ENCODE measurements at regions not wholly inside any gene's neighbourhood (a gene's known extent, or its start where the extent isn't known, plus 50 kb on each side); places are given as distances from the start of the nearest gene placed in this dataset.

GRCh38 chr1:87239997-87240605 lies 88.6 kb upstream of the LMO4 start:
- Histone ChIP-seq H3K4me1 (no peaks in the 10 kb centered on the region), H3K27me3 (no peaks in the 10 kb centered on the region), H3K4me3 (no peak overlapping the region), H3K36me3 (no peaks in the 10 kb centered on the region), H3K9me3 (no peaks in the 10 kb centered on the region), H3K27ac (peak overlapping the region in 1 of 2 donors; percentile 21)
- intact Hi-C loops (cut with DNase I; ENCODE audit: low total_unique reads), result no loop called here
- no peak for DNase-seq (ENCODE audit: low spot score in 2 of 2)
- TF ChIP-seq CTCF (IDR thresholded peaks at IDR 0.05) (no peak), POLR2AphosphoS5 (IDR thresholded peaks at IDR 0.05) (no peak), POLR2A (IDR thresholded peaks at IDR 0.05) (no peak)

- intact Hi-C loops (cut with DNase I; ENCODE audit: low total_unique reads), result no loop called here
- H3K4me1 ChIP-seq, result no peaks in the 10 kb centered on the region
- H3K9me3 ChIP-seq, result no peaks in the 10 kb centered on the region
- H3K27ac ChIP-seq, result peak overlapping the region; percentile 21 to 25
- H3K27me3 ChIP-seq, result no peaks in the 10 kb centered on the region
- H3K4me3 ChIP-seq, result no peak overlapping the region
- H3K36me3 ChIP-seq, result no peaks in the 10 kb centered on the region
- DNase-seq (ENCODE audit: low spot score in 2 of 2), result no peak
- no peak for TF ChIP-seq POLR2A (IDR thresholded peaks at IDR 0.05)
- no peak for TF ChIP-seq POLR2AphosphoS5 (IDR thresholded peaks at IDR 0.05)
- TF ChIP-seq CTCF (IDR thresholded peaks at IDR 0.05), result no peak
Measured at GRCh38 chr1:87240661-87241285, 87.9 kb upstream of the LMO4 start.

- H3K9me3 ChIP-seq, result no peaks in the 10 kb centered on the region
- no peak for DNase-seq (ENCODE audit: low spot score in 2 of 2)
- TF ChIP-seq POLR2A (IDR thresholded peaks at IDR 0.05) (no peak), POLR2AphosphoS5 (IDR thresholded peaks at IDR 0.05) (no peak), CTCF (IDR thresholded peaks at IDR 0.05) (no peak)
- H3K27me3 ChIP-seq, result no peaks in the 10 kb centered on the region
- intact Hi-C loops (cut with DNase I; ENCODE audit: low total_unique reads), result no loop called here
- no peak overlapping the region for H3K27ac ChIP-seq
- no peaks in the 10 kb centered on the region for H3K4me1 ChIP-seq
- H3K4me3 ChIP-seq, result no peak overlapping the region
- H3K36me3 ChIP-seq, result no peaks in the 10 kb centered on the region
Measured at GRCh38 chr1:87242445-87243185, 86.1 kb upstream of the LMO4 start.

- intact Hi-C loops (cut with DNase I; ENCODE audit: low total_unique reads), result no loop called here
- no peak overlapping the region for H3K4me3 ChIP-seq
- TF ChIP-seq POLR2A (IDR thresholded peaks at IDR 0.05) (no peak), POLR2AphosphoS5 (IDR thresholded peaks at IDR 0.05) (no peak), CTCF (IDR thresholded peaks at IDR 0.05) (no peak)
- no peaks in the 10 kb centered on the region for H3K9me3 ChIP-seq
- no peaks in the 10 kb centered on the region for H3K27me3 ChIP-seq
- no peaks in the 10 kb centered on the region for H3K4me1 ChIP-seq
- H3K36me3 ChIP-seq, result no peaks in the 10 kb centered on the region
- no peak overlapping the region for H3K27ac ChIP-seq
- no peak for DNase-seq (ENCODE audit: low spot score in 2 of 2)
Measured at GRCh38 chr1:87243573-87243972, 85.1 kb upstream of the LMO4 start.

GRCh38 chr1:87246436-87246835 lies 82.2 kb upstream of the LMO4 start:
- H3K4me3 ChIP-seq, result no peak overlapping the region
- no peak for TF ChIP-seq POLR2AphosphoS5 (IDR thresholded peaks at IDR 0.05)
- no peak for TF ChIP-seq POLR2A (IDR thresholded peaks at IDR 0.05)
- TF ChIP-seq CTCF (IDR thresholded peaks at IDR 0.05), result no peak
- no peaks in the 10 kb centered on the region for H3K9me3 ChIP-seq
- no peaks in the 10 kb centered on the region for H3K27me3 ChIP-seq
- DNase-seq (ENCODE audit: low spot score in 2 of 2), result no peak
- H3K4me1 ChIP-seq, result no peaks in the 10 kb centered on the region
- no peak overlapping the region for H3K27ac ChIP-seq
- H3K36me3 ChIP-seq, result no peaks in the 10 kb centered on the region
- intact Hi-C loops (cut with DNase I; ENCODE audit: low total_unique reads), result loop anchor here (1.0 kb wide), 1 partner anchor 12 kb away; no protein-coding TSS in a partner anchor

Measured in breast epithelium (tissue), 4 donors.